ENCODE measurements at regions not wholly inside any gene's neighbourhood (a gene's known extent, or its start where the extent isn't known, plus 50 kb on each side); places are given as distances from the start of the nearest gene placed in this dataset.

GRCh38 chr12:71024827-71025226 lies 104.3 kb upstream of the PTPRR start:
- no peak overlapping the region for H3K4me2 ChIP-seq (ENCODE audit: low read length)
- no peaks in the 10 kb centered on the region for H4K20me1 ChIP-seq (ENCODE audit: control insufficient read depth, insufficient read depth, low read depth, low read length)
- H3K27ac ChIP-seq (ENCODE audit: low read depth, low read length), result no peak overlapping the region
- no peaks in the 10 kb centered on the region for H3K36me3 ChIP-seq (ENCODE audit: control insufficient read depth, low read length)
- TF ChIP-seq EZH2phosphoT487 (IDR thresholded peaks at IDR 0.05; ENCODE audit: borderline replicate concordance, low read length), result no peak
- TF ChIP-seq, protein P1, sequence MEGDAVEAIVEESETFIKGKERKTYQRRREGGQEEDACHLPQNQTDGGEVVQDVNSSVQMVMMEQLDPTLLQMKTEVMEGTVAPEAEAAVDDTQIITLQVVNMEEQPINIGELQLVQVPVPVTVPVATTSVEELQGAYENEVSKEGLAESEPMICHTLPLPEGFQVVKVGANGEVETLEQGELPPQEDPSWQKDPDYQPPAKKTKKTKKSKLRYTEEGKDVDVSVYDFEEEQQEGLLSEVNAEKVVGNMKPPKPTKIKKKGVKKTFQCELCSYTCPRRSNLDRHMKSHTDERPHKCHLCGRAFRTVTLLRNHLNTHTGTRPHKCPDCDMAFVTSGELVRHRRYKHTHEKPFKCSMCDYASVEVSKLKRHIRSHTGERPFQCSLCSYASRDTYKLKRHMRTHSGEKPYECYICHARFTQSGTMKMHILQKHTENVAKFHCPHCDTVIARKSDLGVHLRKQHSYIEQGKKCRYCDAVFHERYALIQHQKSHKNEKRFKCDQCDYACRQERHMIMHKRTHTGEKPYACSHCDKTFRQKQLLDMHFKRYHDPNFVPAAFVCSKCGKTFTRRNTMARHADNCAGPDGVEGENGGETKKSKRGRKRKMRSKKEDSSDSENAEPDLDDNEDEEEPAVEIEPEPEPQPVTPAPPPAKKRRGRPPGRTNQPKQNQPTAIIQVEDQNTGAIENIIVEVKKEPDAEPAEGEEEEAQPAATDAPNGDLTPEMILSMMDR (IDR thresholded peaks at IDR 0.05; ENCODE audit: low read depth, low read length, poor library complexity, severe bottlenecking), result no peak
- no peaks in the 10 kb centered on the region for H3K79me2 ChIP-seq (ENCODE audit: control insufficient read depth, low read length)
- H3F3A ChIP-seq (ENCODE audit: control insufficient read depth, insufficient read depth), result no peaks in the 10 kb centered on the region
- H3K4me3 ChIP-seq (ENCODE audit: low read length), result no peak overlapping the region
- no peaks in the 10 kb centered on the region for H3K9me3 ChIP-seq (ENCODE audit: control insufficient read depth, insufficient read depth, low read length)
- H3K9me2 ChIP-seq (replicated peaks; ENCODE audit: control insufficient read depth, low read length), result no peaks in the 10 kb centered on the region
- no peaks in the 10 kb centered on the region for H3K4me1 ChIP-seq (ENCODE audit: control insufficient read depth, low read length)
- H3K27me3 ChIP-seq (ENCODE audit: control insufficient read depth, low read length), result no peaks in the 10 kb centered on the region

DNA sequence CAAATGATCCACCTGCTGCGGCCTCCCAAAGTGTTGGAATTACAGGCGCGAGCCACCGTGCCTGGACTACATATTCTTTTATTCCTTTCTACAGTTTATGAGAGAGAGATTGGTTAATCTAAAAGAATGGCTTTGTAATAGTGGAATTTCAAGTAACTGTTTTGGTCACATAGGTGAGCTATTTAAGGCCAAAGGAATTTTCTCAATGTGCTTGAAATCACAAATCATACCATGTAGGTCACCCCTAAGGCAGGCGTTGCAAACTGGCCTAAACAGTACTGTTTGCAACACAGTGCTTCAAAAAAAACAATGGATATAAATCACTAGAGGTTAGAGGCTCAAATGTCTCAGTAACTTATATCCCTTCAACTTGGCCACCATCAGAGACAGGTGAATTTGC lies 103.7 kb upstream of the PTPRR start:
- no peaks in the 10 kb centered on the region for H3K9me3 ChIP-seq (ENCODE audit: control insufficient read depth, insufficient read depth, low read length)
- no peak overlapping the region for H3K4me2 ChIP-seq (ENCODE audit: low read length)
- no peaks in the 10 kb centered on the region for H3K36me3 ChIP-seq (ENCODE audit: control insufficient read depth, low read length)
- TF ChIP-seq EZH2phosphoT487 (IDR thresholded peaks at IDR 0.05; ENCODE audit: borderline replicate concordance, low read length), result no peak
- TF ChIP-seq, protein P1 (IDR thresholded peaks at IDR 0.05; ENCODE audit: low read depth, low read length, poor library complexity, severe bottlenecking), result no peak
- H3K79me2 ChIP-seq (ENCODE audit: control insufficient read depth, low read length), result no peaks in the 10 kb centered on the region
- no peaks in the 10 kb centered on the region for H3K27me3 ChIP-seq (ENCODE audit: control insufficient read depth, low read length)
- H4K20me1 ChIP-seq (ENCODE audit: control insufficient read depth, insufficient read depth, low read depth, low read length), result no peaks in the 10 kb centered on the region
- H3K9me2 ChIP-seq (replicated peaks; ENCODE audit: control insufficient read depth, low read length), result no peaks in the 10 kb centered on the region
- H3K4me3 ChIP-seq (ENCODE audit: low read length), result no peak overlapping the region
- H3K4me1 ChIP-seq (ENCODE audit: control insufficient read depth, low read length), result no peaks in the 10 kb centered on the region
- no peak overlapping the region for H3K27ac ChIP-seq (ENCODE audit: low read depth, low read length)
- H3F3A ChIP-seq (ENCODE audit: control insufficient read depth, insufficient read depth), result no peaks in the 10 kb centered on the region

- Histone ChIP-seq H3K9me2 (replicated peaks; ENCODE audit: control insufficient read depth, low read length) (no peaks in the 10 kb centered on the region), H3K27ac (ENCODE audit: low read depth, low read length) (no peak overlapping the region), H3K9me3 (ENCODE audit: control insufficient read depth, insufficient read depth, low read length) (peaks cover 6% of the 10 kb centered on the region; the same call in 1 of the 2 replicates), H3K36me3 (ENCODE audit: control insufficient read depth, low read length) (peaks cover 3% of the 10 kb centered on the region; the same call in 1 of the 2 replicates), H3F3A (ENCODE audit: control insufficient read depth, insufficient read depth) (no peaks in the 10 kb centered on the region), H3K4me1 (ENCODE audit: control insufficient read depth, low read length) (peaks cover 11% of the 10 kb centered on the region), H4K20me1 (ENCODE audit: control insufficient read depth, insufficient read depth, low read depth, low read length) (no peaks in the 10 kb centered on the region), H3K79me2 (ENCODE audit: control insufficient read depth, low read length) (no peaks in the 10 kb centered on the region), H3K4me3 (ENCODE audit: low read length) (no peak overlapping the region), H3K27me3 (ENCODE audit: control insufficient read depth, low read length) (no peaks in the 10 kb centered on the region), H3K4me2 (ENCODE audit: low read length) (no peak overlapping the region)
- no peak for TF ChIP-seq EZH2phosphoT487 (IDR thresholded peaks at IDR 0.05; ENCODE audit: borderline replicate concordance, low read length)
- TF ChIP-seq, protein P1 (IDR thresholded peaks at IDR 0.05; ENCODE audit: low read depth, low read length, poor library complexity, severe bottlenecking), result no peak
Observed at GRCh38 chr12:71021491-71021890, 101.0 kb upstream of the PTPRR start.

Measured in DOHH2 (cell line).